ENCODE measurements at regions not wholly inside any gene's neighbourhood (a gene's known extent, or its start where the extent isn't known, plus 50 kb on each side); places are given as distances from the start of the nearest gene placed in this dataset.

- TF ChIP-seq CTCF (conservative IDR thresholded peaks at IDR 0.05), result no peak
- H2BK12ac ChIP-seq (ENCODE audit: insufficient read length, low read depth, low read length), result no peak overlapping the region
- no peak overlapping the region for H2AFZ ChIP-seq (ENCODE audit: low read length)
- no peaks in the 10 kb centered on the region for H3K9me3 ChIP-seq (ENCODE audit: control insufficient read depth, low read depth, low read length)
- H2BK20ac ChIP-seq (ENCODE audit: low read depth, low read length, poor library complexity, severe bottlenecking), result no peak overlapping the region
- no peak overlapping the region for H2BK15ac ChIP-seq (ENCODE audit: low read depth, low read length)
- no peak overlapping the region for H4K5ac ChIP-seq (ENCODE audit: insufficient read length, low read depth, low read length)
- H3K27me3 Mint-ChIP-seq (ENCODE audit: low read depth), result no peaks in the 10 kb centered on the region
- no peaks in the 10 kb centered on the region for H3K27me3 ChIP-seq (ENCODE audit: insufficient read depth, low read length)
- no peak for DNase-seq
- no peak overlapping the region for H3K4ac ChIP-seq (ENCODE audit: low read depth, low read length)
- no peaks in the 10 kb centered on the region for H3K79me1 ChIP-seq (ENCODE audit: insufficient read depth, low read depth, low read length, poor library complexity, severe bottlenecking)
- H3K23ac ChIP-seq (ENCODE audit: insufficient read length, low read depth, low read length), result no peak overlapping the region
- 0 out of 7 replicates have a peak, but pooled peaks cover 0 to 4% (median 0%) of the 10 kb centered on the region in 3 experiments for H3K36me3 Mint-ChIP-seq (ENCODE audit: insufficient read depth in 1 of 3, low read depth in 3 of 3)
- no peaks in the 10 kb centered on the region for H3K4me1 ChIP-seq (ENCODE audit: insufficient read depth, low read length)
- H3K9ac ChIP-seq (ENCODE audit: extremely low read depth, insufficient read length, low read length), result no peak overlapping the region
- H4K91ac ChIP-seq (ENCODE audit: insufficient read length, low read depth, low read length), result no peak overlapping the region
- WGBS (ENCODE audit: extremely low coverage, insufficient read length, low lambda C conversion rate), result no CpG with 5 or more reads among the region's 4 CpGs
- no peak overlapping the region for H3K27ac Mint-ChIP-seq
- no peak overlapping the region for H3K56ac ChIP-seq (ENCODE audit: insufficient read length, low read depth, low read length)
- no peak overlapping the region for H3K4me3 Mint-ChIP-seq
- H3K9me3 Mint-ChIP-seq, result peaks cover 2 to 5% of the 10 kb centered on the region in 2 experiments; a peak in 2 of 5 replicates
- no peaks in the 10 kb centered on the region for H4K20me1 ChIP-seq (ENCODE audit: control insufficient read depth, insufficient read depth, insufficient read length)
- H3K18ac ChIP-seq (ENCODE audit: insufficient read length, low read depth, low read length), result no peak overlapping the region
- no peaks in the 10 kb centered on the region for H3K79me2 ChIP-seq (ENCODE audit: insufficient read depth, low read length)
- H3K4me1 Mint-ChIP-seq, result no peaks in the 10 kb centered on the region
- no peaks in the 10 kb centered on the region for H3K23me2 ChIP-seq (ENCODE audit: insufficient read length, low read depth, low read length, poor library complexity, severe bottlenecking)
- no peak overlapping the region for H2AK5ac ChIP-seq (ENCODE audit: insufficient read length, low read length)
- H4K8ac ChIP-seq (replicated peaks; ENCODE audit: insufficient read length, low read depth, low read length), result no peak overlapping the region
- no peak overlapping the region for H3T11ph ChIP-seq (ENCODE audit: low read length)
- no peak overlapping the region for H2BK5ac ChIP-seq (ENCODE audit: insufficient read length, low read length)
- no peak overlapping the region for H3K14ac ChIP-seq (ENCODE audit: insufficient read depth, low read length)
- no peak overlapping the region for H2BK120ac ChIP-seq (ENCODE audit: low read depth, low read length, poor library complexity, severe bottlenecking)
- H3K27ac ChIP-seq (ENCODE audit: insufficient read length, low read depth, low read length), result no peak overlapping the region
- no peak overlapping the region for H3K4me2 ChIP-seq (ENCODE audit: insufficient read depth, insufficient read length, low read length)
Measured at GRCh38 chr2:146764301-146764700, 1080.5 kb upstream of the ACVR2A start.
